OCI-LY3 (cell line): ENCODE measurements at regions not wholly inside any gene's neighbourhood (a gene's known extent, or its start where the extent isn't known, plus 50 kb on each side); places are given as distances from the start of the nearest gene placed in this dataset.

Experiments
- EZH2phosphoT487 ChIP-seq: fragments of 200-600 bp; shearing (Covaris generic); IDR thresholded peaks from 2 replicates; pipeline ENCODE4 v1.6.1; 2018; ENCODE audit warnings: antibody characterized with exemption, mixed run types, low read depth
- TF ChIP-seq, protein P1 (sequence below): fragments of 200-600, 300-600 bp; sonication (generic); IDR thresholded peaks from 2 replicates; pipeline ENCODE4 v1.5.1; 2014; ENCODE audit warnings: antibody characterized with exemption, low read length, low read depth

DNA sequence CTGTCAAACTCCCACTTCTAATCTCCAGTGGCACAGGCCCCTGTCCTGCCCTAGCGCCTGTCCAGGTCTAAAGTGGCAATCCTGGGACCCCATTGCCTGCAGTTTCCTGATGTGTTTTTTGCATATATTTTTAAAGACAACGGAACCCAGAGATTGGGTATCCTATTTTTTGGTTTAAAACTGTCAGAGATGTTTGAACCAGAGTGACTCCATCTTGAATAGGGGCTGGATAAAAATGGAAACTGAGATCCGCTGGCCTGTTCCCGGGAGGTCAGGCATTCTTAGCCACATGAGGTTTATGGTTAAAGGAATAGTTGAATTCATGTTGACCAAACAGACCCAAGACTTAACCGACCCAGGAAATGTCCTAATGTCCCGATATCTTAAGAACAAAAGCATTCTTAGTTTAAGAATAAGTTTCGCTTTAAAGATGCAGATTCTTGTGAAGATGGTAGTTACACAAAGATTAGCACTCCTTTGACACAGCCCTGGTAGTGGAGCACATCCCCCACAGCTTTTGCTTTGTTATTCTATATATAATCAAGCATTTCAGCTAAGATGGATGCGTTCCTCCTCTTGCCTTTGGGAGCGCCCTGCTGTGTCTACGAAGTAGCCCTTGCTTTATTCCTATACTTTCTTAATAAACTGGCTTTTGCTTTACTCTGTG lies 332.1 kb downstream of the UQCRFS1 start:
- TF ChIP-seq, protein P1, sequence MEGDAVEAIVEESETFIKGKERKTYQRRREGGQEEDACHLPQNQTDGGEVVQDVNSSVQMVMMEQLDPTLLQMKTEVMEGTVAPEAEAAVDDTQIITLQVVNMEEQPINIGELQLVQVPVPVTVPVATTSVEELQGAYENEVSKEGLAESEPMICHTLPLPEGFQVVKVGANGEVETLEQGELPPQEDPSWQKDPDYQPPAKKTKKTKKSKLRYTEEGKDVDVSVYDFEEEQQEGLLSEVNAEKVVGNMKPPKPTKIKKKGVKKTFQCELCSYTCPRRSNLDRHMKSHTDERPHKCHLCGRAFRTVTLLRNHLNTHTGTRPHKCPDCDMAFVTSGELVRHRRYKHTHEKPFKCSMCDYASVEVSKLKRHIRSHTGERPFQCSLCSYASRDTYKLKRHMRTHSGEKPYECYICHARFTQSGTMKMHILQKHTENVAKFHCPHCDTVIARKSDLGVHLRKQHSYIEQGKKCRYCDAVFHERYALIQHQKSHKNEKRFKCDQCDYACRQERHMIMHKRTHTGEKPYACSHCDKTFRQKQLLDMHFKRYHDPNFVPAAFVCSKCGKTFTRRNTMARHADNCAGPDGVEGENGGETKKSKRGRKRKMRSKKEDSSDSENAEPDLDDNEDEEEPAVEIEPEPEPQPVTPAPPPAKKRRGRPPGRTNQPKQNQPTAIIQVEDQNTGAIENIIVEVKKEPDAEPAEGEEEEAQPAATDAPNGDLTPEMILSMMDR = no peak
- TF ChIP-seq EZH2phosphoT487 = no peak
